B cell (primary cell): ENCODE measurements at regions not wholly inside any gene's neighbourhood (a gene's known extent, or its start where the extent isn't known, plus 50 kb on each side); places are given as distances from the start of the nearest gene placed in this dataset.

ENCODE experiments used
- EZH2 ChIP-seq: IDR thresholded peaks from 2 replicates; pipeline ENCODE4 v1.6.1; 2012; ENCODE audit warnings: borderline replicate concordance, low read depth, mild to moderate bottlenecking, moderate library complexity, low read length; ENCODE audit not compliant: insufficient read depth, poor library complexity, severe bottlenecking
- TF ChIP-seq, protein P1 (sequence below): fragments of 200-600 bp; IDR thresholded peaks from one replicate; pipeline ENCODE4 v1.8.0; 2022; ENCODE audit warnings: antibody characterized with exemption, mild to moderate bottlenecking

DNA sequence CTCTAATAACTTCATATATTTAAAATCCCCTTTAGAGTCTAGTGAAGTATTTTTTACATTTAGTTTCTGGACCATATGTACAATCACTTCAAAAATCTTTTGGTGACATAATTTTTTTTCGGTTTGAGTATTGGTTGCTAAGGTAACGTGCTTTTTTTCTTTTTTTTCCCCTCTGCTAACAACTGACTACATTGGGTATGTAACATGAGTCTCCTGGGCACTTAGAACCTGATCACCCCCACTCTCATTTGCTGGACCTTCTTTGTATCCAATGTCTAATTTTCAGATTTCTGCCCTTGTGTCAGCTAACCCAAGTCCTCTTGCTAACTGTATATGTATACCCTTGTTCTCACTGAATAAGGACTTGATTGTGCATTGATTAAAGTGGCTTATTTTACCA, 592.9 kb upstream of the FLRT2 start:
- TF ChIP-seq EZH2: no peak
- TF ChIP-seq, protein P1, sequence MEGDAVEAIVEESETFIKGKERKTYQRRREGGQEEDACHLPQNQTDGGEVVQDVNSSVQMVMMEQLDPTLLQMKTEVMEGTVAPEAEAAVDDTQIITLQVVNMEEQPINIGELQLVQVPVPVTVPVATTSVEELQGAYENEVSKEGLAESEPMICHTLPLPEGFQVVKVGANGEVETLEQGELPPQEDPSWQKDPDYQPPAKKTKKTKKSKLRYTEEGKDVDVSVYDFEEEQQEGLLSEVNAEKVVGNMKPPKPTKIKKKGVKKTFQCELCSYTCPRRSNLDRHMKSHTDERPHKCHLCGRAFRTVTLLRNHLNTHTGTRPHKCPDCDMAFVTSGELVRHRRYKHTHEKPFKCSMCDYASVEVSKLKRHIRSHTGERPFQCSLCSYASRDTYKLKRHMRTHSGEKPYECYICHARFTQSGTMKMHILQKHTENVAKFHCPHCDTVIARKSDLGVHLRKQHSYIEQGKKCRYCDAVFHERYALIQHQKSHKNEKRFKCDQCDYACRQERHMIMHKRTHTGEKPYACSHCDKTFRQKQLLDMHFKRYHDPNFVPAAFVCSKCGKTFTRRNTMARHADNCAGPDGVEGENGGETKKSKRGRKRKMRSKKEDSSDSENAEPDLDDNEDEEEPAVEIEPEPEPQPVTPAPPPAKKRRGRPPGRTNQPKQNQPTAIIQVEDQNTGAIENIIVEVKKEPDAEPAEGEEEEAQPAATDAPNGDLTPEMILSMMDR: no peak
